H9 (cell line): ENCODE measurements at regions not wholly inside any gene's neighbourhood (a gene's known extent, or its start where the extent isn't known, plus 50 kb on each side); places are given as distances from the start of the nearest gene placed in this dataset.

ENCODE experiments used
- DNase-seq: peaks from one replicate; pipeline ENCODE4 v3.0.0-alpha.2; 2017
- H2AFZ ChIP-seq: one replicate; pipeline ENCODE4 v1.6.1; 2013; ENCODE audit warnings: mild to moderate bottlenecking, low read length, control low read depth, moderate library complexity
- H2AK5ac ChIP-seq: 2 replicates; pipeline ENCODE4 v1.6.1; 2013; ENCODE audit warnings: low read length, control low read depth, mixed read lengths; ENCODE audit not compliant: insufficient read length
- H2BK120ac ChIP-seq: one replicate; pipeline ENCODE4 v1.6.1; 2013; ENCODE audit warnings: low read depth, mild to moderate bottlenecking, low read length, control low read depth, inconsistent platforms; ENCODE audit not compliant: poor library complexity, severe bottlenecking
- H2BK12ac ChIP-seq: 2 replicates; pipeline ENCODE4 v1.6.1; 2013; ENCODE audit warnings: low read length, control low read depth, mixed read lengths, low read depth; ENCODE audit not compliant: insufficient read length
- H2BK15ac ChIP-seq: 2 replicates; pipeline ENCODE4 v1.6.1; 2013; ENCODE audit warnings: low read depth, low read length, control low read depth
- H2BK20ac ChIP-seq: one replicate; pipeline ENCODE4 v1.6.1; 2013; ENCODE audit warnings: low read depth, mild to moderate bottlenecking, low read length, control low read depth, inconsistent platforms; ENCODE audit not compliant: poor library complexity, severe bottlenecking
- H2BK5ac ChIP-seq: 2 replicates; pipeline ENCODE4 v1.6.1; 2013; ENCODE audit warnings: low read length, control low read depth, mixed read lengths; ENCODE audit not compliant: insufficient read length
- H3K14ac ChIP-seq: 2 replicates; pipeline ENCODE4 v1.6.1; 2013; ENCODE audit warnings: low read length, control low read depth; ENCODE audit not compliant: insufficient read depth
- H3K18ac ChIP-seq: 2 replicates; pipeline ENCODE4 v1.6.1; 2013; ENCODE audit warnings: low read depth, mild to moderate bottlenecking, mixed read lengths, low read length, control low read depth; ENCODE audit not compliant: insufficient read length
- H3K23ac ChIP-seq: 2 replicates; pipeline ENCODE4 v1.6.1; 2013; ENCODE audit warnings: low read length, control low read depth, mixed read lengths, low read depth; ENCODE audit not compliant: insufficient read length
- H3K23me2 ChIP-seq: 2 replicates; pipeline ENCODE4 v1.6.1; 2013; ENCODE audit warnings: low read depth, mild to moderate bottlenecking, mixed read lengths, low read length, control low read depth; ENCODE audit not compliant: insufficient read length, poor library complexity, severe bottlenecking
- H3K27ac ChIP-seq: 2 replicates; pipeline ENCODE4 v1.5.1; 2013; ENCODE audit warnings: low read length, control low read depth, mixed read lengths, low read depth; ENCODE audit not compliant: insufficient read length
- H3K27me3 ChIP-seq: 2 replicates; pipeline ENCODE4 v1.6.1; 2013; ENCODE audit warnings: low read length, control low read depth, inconsistent platforms; ENCODE audit not compliant: insufficient read depth
- H3K4ac ChIP-seq: 2 replicates; pipeline ENCODE4 v1.6.1; 2013; ENCODE audit warnings: low read depth, mild to moderate bottlenecking, control low read depth, inconsistent platforms, low read length, moderate library complexity
- H3K4me1 ChIP-seq: 2 replicates; pipeline ENCODE4 v1.6.1; 2013; ENCODE audit warnings: low read length, control low read depth, inconsistent platforms; ENCODE audit not compliant: insufficient read depth
- H3K4me2 ChIP-seq: 2 replicates; pipeline ENCODE4 v1.6.1; 2013; ENCODE audit warnings: low read length, control low read depth, mixed read lengths; ENCODE audit not compliant: insufficient read length, insufficient read depth
- H3K56ac ChIP-seq: 2 replicates; pipeline ENCODE4 v1.6.1; 2013; ENCODE audit warnings: low read depth, mild to moderate bottlenecking, mixed read lengths, low read length, control low read depth; ENCODE audit not compliant: insufficient read length
- H3K79me1 ChIP-seq: 2 replicates; pipeline ENCODE4 v1.6.1; 2013; ENCODE audit warnings: low read depth, mild to moderate bottlenecking, moderate library complexity, low read length, control low read depth, inconsistent platforms; ENCODE audit not compliant: insufficient read depth, poor library complexity, severe bottlenecking
- H3K79me2 ChIP-seq: 2 replicates; pipeline ENCODE4 v1.6.1; 2013; ENCODE audit warnings: low read length, control low read depth, inconsistent platforms; ENCODE audit not compliant: insufficient read depth
- H3K9ac ChIP-seq: 2 replicates; pipeline ENCODE4 v1.6.1; 2013; ENCODE audit warnings: low read length, control low read depth, mixed read lengths; ENCODE audit not compliant: insufficient read length; ENCODE audit errors: extremely low read depth
- H3K9me3 ChIP-seq: one replicate; pipeline ENCODE4 v1.6.1; 2013; ENCODE audit warnings: low read depth, low read length, inconsistent platforms; ENCODE audit not compliant: control insufficient read depth
- H3T11ph ChIP-seq: one replicate; pipeline ENCODE4 v1.6.1; 2013; ENCODE audit warnings: mild to moderate bottlenecking, low read length, control low read depth, inconsistent platforms
- H4K20me1 ChIP-seq: one replicate; pipeline ENCODE4 v1.6.1; 2013; ENCODE audit not compliant: control insufficient read depth, insufficient read length, insufficient read depth
- H4K5ac ChIP-seq: 2 replicates; pipeline ENCODE4 v1.6.1; 2013; ENCODE audit warnings: low read depth, mild to moderate bottlenecking, mixed read lengths, low read length, control low read depth; ENCODE audit not compliant: insufficient read length
- H4K8ac ChIP-seq: replicated peaks from 2 replicates; pipeline ENCODE4 v1.6.1; 2013; ENCODE audit warnings: low read length, control low read depth, mixed read lengths, low read depth; ENCODE audit not compliant: insufficient read length
- H4K91ac ChIP-seq: 2 replicates; pipeline ENCODE4 v1.6.1; 2013; ENCODE audit warnings: low read depth, mild to moderate bottlenecking, moderate library complexity, mixed read lengths, low read length, control low read depth; ENCODE audit not compliant: insufficient read length
- H3K27ac Mint-ChIP-seq, 3 experiments: 2 replicates in 2 of 3; 3 replicates in 1 of 3; pipeline ENCODE4 v1.8.0; 2020 to 2021; ENCODE audit warnings: mixed read lengths in 3 of 3, mild to moderate bottlenecking in 1 of 3, moderate library complexity in 1 of 3
- H3K27me3 Mint-ChIP-seq: 2 replicates; pipeline ENCODE4 v1.8.0; 2021; ENCODE audit warnings: low read depth, mild to moderate bottlenecking, moderate library complexity, mixed read lengths
- H3K36me3 Mint-ChIP-seq, 3 experiments: 2 replicates in 2 of 3; 3 replicates in 1 of 3; pipeline ENCODE4 v1.8.0; 2020 to 2021; ENCODE audit warnings: low read depth in 3 of 3, mixed read lengths in 3 of 3; ENCODE audit not compliant: insufficient read depth in 1 of 3
- H3K4me1 Mint-ChIP-seq, 2 experiments: 2 replicates each; pipeline ENCODE4 v1.8.0; 2020; ENCODE audit warnings: mixed read lengths in 2 of 2
- H3K4me3 Mint-ChIP-seq, 2 experiments: 2 replicates in 1 of 2; 3 replicates in 1 of 2; pipeline ENCODE4 v1.8.0; 2020 to 2021; ENCODE audit warnings: mild to moderate bottlenecking in 2 of 2, mixed read lengths in 2 of 2, moderate library complexity in 1 of 2
- H3K9me3 Mint-ChIP-seq, 2 experiments: 2 replicates in 1 of 2; 3 replicates in 1 of 2; pipeline ENCODE4 v1.8.0; 2020; ENCODE audit warnings: mild to moderate bottlenecking in 2 of 2, mixed read lengths in 2 of 2, moderate library complexity in 1 of 2
- CTCF ChIP-seq: fragments of 200-600 bp; sonication (generic); conservative IDR thresholded peaks from 3 replicates; pipeline ENCODE4 v1.8.0; 2021; ENCODE audit warnings: antibody characterized with exemption, mild to moderate bottlenecking
- WGBS: extraction: QIAGEN DNeasy Blood & Tissue Kit; methylation state at CpG from one replicate; pipeline ENCODE4 v1.1.7; 2013; ENCODE audit warnings: missing lambda C conversion rate, low lambda C conversion rate, mixed read lengths; ENCODE audit not compliant: insufficient read length; ENCODE audit errors: extremely low coverage; 5-methylcytosine and 5-hydroxymethylcytosine counted together

- no peak for DNase-seq
- no peaks in the 10 kb centered on the region; a peak in 1 of 5 replicates for H3K9me3 Mint-ChIP-seq
Observed at GRCh38 chr2:4869154-4869553, 823.0 kb upstream of the SOX11 start.

More at GRCh38 chr2:4869154-4869553, 823.0 kb upstream of the SOX11 start:
- Histone ChIP-seq H3K4ac (no peak overlapping the region), H3T11ph (no peak overlapping the region), H2AFZ (no peak overlapping the region), H3K79me1 (no peaks in the 10 kb centered on the region), H3K4me2 (no peak overlapping the region), H4K91ac (no peak overlapping the region), H3K23ac (no peak overlapping the region), H3K18ac (no peak overlapping the region), H2BK5ac (no peak overlapping the region), H2BK15ac (no peak overlapping the region), H3K27me3 (no peaks in the 10 kb centered on the region), H3K56ac (no peak overlapping the region), H3K9ac (no peak overlapping the region), H2AK5ac (no peak overlapping the region), H4K20me1 (no peaks in the 10 kb centered on the region), H4K8ac (no peak overlapping the region), H3K14ac (no peak overlapping the region), H2BK12ac (no peak overlapping the region), H2BK20ac (no peak overlapping the region), H2BK120ac (no peak overlapping the region), H4K5ac (no peak overlapping the region), H3K4me1 (no peaks in the 10 kb centered on the region), H3K79me2 (no peaks in the 10 kb centered on the region), H3K27ac (no peak overlapping the region), H3K23me2 (no peaks in the 10 kb centered on the region), H3K9me3 (no peaks in the 10 kb centered on the region)
- TF ChIP-seq CTCF = no peak
- Mint-ChIP-seq H3K27ac (no peak overlapping the region), H3K36me3 (no peaks in the 10 kb centered on the region), H3K4me1 (peaks cover 0 to 3% of the 10 kb centered on the region in 2 experiments; a peak in 1 of 4 replicates), H3K27me3 (no peaks in the 10 kb centered on the region), H3K4me3 (no peak overlapping the region)
- no CpG with 5 or more reads among the region's 8 CpGs for WGBS
